Esophagus muscularis mucosa (tissue), 4 donors: ENCODE measurements at regions not wholly inside any gene's neighbourhood (a gene's known extent, or its start where the extent isn't known, plus 50 kb on each side); places are given as distances from the start of the nearest gene placed in this dataset.

Source experiments
- DNase-seq: peaks from one replicate; pipeline ENCODE4 v3.0.0-alpha.2; 2017; ENCODE audit errors: extremely low spot score
- H3K27ac ChIP-seq, 4 donors: fragments of 200-600 bp; sonication (generic); replicated peaks in 1 of 4; 1 replicate in 3 of 4; 2 replicates in 1 of 4; pipeline ENCODE4 v1.5.1; 2016 to 2019; ENCODE audit warnings: mild to moderate bottlenecking in 1 of 4
- H3K27me3 ChIP-seq, 4 donors: fragments of 200-600 bp; sonication (generic); one replicate each; pipeline versions ENCODE4 v1.5.1 to v1.6.0; 2016 to 2019
- H3K36me3 ChIP-seq, 4 donors: fragments of 200-600 bp; sonication (generic); one replicate each; pipeline ENCODE4 v1.5.1; 2016 to 2019
- H3K4me1 ChIP-seq, 4 donors: fragments of 200-600 bp; sonication (generic); one replicate each; pipeline ENCODE4 v1.5.1; 2016 to 2019
- H3K4me3 ChIP-seq, 4 donors: fragments of 200-600 bp; sonication (generic); 1 replicate in 2 of 4; 2 replicates in 2 of 4; pipeline ENCODE4 v1.5.1; 2016 to 2019; ENCODE audit warnings: mild to moderate bottlenecking in 4 of 4, moderate library complexity in 1 of 4
- H3K9me3 ChIP-seq, 4 donors: fragments of 200-600 bp; sonication (generic); 1 replicate in 3 of 4; 2 replicates in 1 of 4; pipeline ENCODE4 v1.5.1; 2016 to 2019
- EP300 ChIP-seq: sonication (generic); formaldehyde crosslinking; IDR thresholded peaks from one replicate; pipeline ENCODE4 v1.6.1; 2017; ENCODE audit warnings: antibody characterized with exemption
- POLR2A ChIP-seq: fragments of 450-650 bp; IDR thresholded peaks from one replicate; pipeline ENCODE4 v1.6.1; 2017; ENCODE audit warnings: antibody characterized with exemption, moderate library complexity, mild to moderate bottlenecking, low read depth
- POLR2AphosphoS5 ChIP-seq, 2 donors: sonication (generic); formaldehyde crosslinking; IDR thresholded peaks; one replicate each; pipeline ENCODE4 v1.6.1; 2017; ENCODE audit warnings: antibody characterized with exemption in 2 of 2
- WGBS: methylation state at CpG from one replicate; pipeline ENCODE4 v1.1.5; 2018; 5-methylcytosine and 5-hydroxymethylcytosine counted together
- intact Hi-C: fragments of 100-400 bp; cut with DNase I; formaldehyde crosslinking; loops from one replicate; pipeline ENCODE4 v1.15.1; 2023
- TF ChIP-seq, protein P1 (sequence below), 3 experiments: fragments of 200-600 bp in 2 of 3; fragments of 450-650 bp in 1 of 3; sonication (generic) in 2 of 3; IDR thresholded peaks; one replicate each; pipeline ENCODE4 v1.5.1; 2017 to 2019; ENCODE audit warnings: antibody characterized with exemption in 3 of 3, mild to moderate bottlenecking in 2 of 3, moderate library complexity in 1 of 3

DNA sequence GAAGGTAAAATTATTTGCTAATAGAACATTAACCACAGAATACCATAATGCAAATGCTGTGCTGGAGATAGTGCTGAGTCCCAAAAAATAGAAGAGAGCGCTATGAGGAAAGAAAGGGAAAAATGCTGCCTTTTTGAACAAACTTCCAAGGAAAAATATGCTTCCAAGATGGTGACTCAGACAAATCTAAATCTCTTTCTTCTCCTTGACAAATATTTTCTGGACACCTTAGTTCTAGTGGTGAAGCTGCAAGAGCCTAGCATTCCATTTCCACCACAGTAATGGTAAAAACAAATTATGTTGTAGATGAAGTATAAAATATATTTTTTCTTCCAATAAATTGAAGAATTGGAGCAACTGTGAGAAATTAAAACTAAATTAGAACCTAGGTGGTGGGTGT, 155.6 kb upstream of the TBX18 start:
- WGBS = 92% methylated on average over 1 of the region's 1 CpG
- no peak for TF ChIP-seq POLR2AphosphoS5 (IDR thresholded peaks at IDR 0.05)
- TF ChIP-seq, protein P1, sequence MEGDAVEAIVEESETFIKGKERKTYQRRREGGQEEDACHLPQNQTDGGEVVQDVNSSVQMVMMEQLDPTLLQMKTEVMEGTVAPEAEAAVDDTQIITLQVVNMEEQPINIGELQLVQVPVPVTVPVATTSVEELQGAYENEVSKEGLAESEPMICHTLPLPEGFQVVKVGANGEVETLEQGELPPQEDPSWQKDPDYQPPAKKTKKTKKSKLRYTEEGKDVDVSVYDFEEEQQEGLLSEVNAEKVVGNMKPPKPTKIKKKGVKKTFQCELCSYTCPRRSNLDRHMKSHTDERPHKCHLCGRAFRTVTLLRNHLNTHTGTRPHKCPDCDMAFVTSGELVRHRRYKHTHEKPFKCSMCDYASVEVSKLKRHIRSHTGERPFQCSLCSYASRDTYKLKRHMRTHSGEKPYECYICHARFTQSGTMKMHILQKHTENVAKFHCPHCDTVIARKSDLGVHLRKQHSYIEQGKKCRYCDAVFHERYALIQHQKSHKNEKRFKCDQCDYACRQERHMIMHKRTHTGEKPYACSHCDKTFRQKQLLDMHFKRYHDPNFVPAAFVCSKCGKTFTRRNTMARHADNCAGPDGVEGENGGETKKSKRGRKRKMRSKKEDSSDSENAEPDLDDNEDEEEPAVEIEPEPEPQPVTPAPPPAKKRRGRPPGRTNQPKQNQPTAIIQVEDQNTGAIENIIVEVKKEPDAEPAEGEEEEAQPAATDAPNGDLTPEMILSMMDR (IDR thresholded peaks at IDR 0.05) = no peak
- no peak for TF ChIP-seq EP300
- Histone ChIP-seq H3K4me3 (no peak overlapping the region), H3K9me3 (no peaks in the 10 kb centered on the region), H3K27me3 (no peaks in the 10 kb centered on the region), H3K4me1 (no peaks in the 10 kb centered on the region), H3K27ac (no peak overlapping the region), H3K36me3 (no peaks in the 10 kb centered on the region)
- intact Hi-C loops = no loop called here
- DNase-seq = no peak

DNA sequence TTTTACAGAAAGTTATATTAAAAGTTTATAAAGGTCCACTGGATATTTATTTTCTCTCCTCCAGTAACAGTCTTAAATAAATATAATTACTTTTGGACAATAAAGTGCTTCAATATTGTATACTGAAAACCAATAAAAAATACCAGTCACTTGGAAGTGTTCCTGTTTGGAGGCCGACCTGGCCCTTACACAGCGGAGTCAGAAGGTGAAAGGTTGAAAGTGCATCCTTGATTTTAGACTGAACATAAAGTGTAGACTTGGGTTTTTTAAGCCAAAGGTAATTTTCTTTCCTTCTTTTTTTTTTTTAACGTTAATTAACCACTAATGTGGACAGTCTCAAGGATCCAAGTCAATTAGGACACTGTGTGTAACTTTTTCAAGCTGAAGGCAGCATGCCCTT, 152.3 kb upstream of the TBX18 start:
- Histone ChIP-seq H3K27me3 (no peaks in the 10 kb centered on the region), H3K36me3 (no peaks in the 10 kb centered on the region), H3K9me3 (no peaks in the 10 kb centered on the region), H3K4me3 (no peak overlapping the region), H3K27ac (no peak overlapping the region), H3K4me1 (no peaks in the 10 kb centered on the region)
- WGBS = 73% methylated on average over 3 of the region's 3 CpGs
- intact Hi-C loops = no loop called here
- TF ChIP-seq EP300 (no peak), POLR2AphosphoS5 (IDR thresholded peaks at IDR 0.05) (no peak), POLR2A (no peak)
- TF ChIP-seq, protein P1 (IDR thresholded peaks at IDR 0.05) = no peak
- no peak for DNase-seq

DNA sequence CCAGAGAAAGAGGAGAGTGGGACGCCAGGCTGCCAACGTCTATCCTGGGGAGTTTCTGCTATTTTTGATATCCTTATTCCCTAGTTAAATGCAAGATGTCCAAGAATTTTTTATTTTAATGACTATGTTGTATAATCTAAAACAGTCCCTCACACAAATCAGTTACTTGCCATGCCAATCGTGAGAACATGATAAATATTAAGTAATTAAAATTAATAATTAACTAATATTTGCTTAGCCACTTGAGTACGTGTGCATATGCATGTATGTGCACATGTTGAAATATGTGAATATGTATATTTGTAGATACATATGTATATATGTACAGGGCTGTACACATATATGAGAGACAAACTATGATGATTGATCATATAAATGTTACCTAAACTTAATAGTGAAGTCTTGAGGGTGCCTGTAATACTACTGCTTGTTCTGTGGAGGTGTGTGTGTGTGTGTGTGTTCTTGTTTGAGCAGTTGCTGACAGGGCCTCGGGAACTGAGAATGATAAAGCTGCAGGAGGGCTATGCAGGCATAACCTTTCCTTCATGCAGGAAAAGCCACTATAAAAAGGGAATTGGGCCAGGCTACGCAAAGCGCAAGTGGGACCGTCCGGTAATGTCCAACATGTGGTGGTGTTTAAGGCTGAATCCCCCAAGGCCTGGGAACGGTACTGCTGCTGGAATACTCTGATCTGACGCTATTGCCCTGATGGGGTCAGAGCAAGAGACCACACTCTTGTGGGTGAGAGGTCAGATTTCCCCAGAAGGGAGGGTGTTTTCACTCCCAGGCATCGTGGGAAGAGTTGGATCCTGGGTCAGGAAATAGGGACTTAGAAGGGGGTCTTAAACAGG, 148.3 kb upstream of the TBX18 start:
- no peak for TF ChIP-seq POLR2A
- no peak for TF ChIP-seq POLR2AphosphoS5 (IDR thresholded peaks at IDR 0.05)
- TF ChIP-seq, protein P1 (IDR thresholded peaks at IDR 0.05) = no peak
- TF ChIP-seq EP300 = no peak
- 75% methylated on average over 11 of the region's 12 CpGs for WGBS
- intact Hi-C loops = no loop called here
- DNase-seq = no peak
- Histone ChIP-seq H3K9me3 (no peaks in the 10 kb centered on the region), H3K4me3 (no peak overlapping the region), H3K4me1 (no peaks in the 10 kb centered on the region), H3K27me3 (no peaks in the 10 kb centered on the region), H3K27ac (no peak overlapping the region), H3K36me3 (no peaks in the 10 kb centered on the region)

DNA sequence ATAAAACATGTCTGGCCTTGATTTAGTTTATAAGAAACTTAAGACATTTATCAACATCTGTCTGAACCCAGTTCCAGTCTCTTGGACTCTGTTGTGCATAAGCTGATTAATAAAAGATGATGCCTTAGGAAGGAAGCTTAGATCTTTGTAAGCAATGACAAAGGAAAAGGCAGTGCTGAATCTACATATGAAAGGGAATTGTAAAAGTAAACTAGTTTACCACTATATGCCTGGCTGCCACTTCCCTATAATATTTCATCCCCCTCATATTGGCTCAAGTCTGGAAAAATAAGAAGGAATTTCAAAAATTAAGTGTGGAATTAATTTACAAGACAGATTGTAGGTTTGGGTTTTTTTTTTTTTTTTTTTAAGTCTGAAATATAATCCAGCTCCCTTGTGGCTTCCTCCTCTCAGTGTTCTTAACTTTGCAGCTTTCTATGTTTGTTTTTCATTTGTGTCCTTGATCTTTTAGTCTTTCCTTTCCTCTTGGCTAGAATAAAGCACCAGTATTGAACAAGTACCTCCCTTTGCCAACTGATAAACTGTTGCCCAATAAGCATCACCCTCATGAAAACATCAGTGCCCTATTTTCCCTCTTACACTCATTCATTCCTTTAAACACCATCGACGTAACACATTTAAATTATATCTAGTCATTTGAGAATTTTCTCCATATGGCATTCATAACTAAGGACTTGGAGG, 146.7 kb upstream of the TBX18 start:
- H3K36me3 ChIP-seq = no peaks in the 10 kb centered on the region
- no peak for DNase-seq
- no peaks in the 10 kb centered on the region for H3K9me3 ChIP-seq
- H3K27me3 ChIP-seq = no peaks in the 10 kb centered on the region
- intact Hi-C loops = no loop called here
- no peaks in the 10 kb centered on the region for H3K4me1 ChIP-seq
- 80% methylated on average over 2 of the region's 2 CpGs for WGBS
- no peak overlapping the region for H3K27ac ChIP-seq
- no peak overlapping the region for H3K4me3 ChIP-seq
- TF ChIP-seq EP300 (no peak), POLR2A (no peak), POLR2AphosphoS5 (IDR thresholded peaks at IDR 0.05) (no peak)

DNA sequence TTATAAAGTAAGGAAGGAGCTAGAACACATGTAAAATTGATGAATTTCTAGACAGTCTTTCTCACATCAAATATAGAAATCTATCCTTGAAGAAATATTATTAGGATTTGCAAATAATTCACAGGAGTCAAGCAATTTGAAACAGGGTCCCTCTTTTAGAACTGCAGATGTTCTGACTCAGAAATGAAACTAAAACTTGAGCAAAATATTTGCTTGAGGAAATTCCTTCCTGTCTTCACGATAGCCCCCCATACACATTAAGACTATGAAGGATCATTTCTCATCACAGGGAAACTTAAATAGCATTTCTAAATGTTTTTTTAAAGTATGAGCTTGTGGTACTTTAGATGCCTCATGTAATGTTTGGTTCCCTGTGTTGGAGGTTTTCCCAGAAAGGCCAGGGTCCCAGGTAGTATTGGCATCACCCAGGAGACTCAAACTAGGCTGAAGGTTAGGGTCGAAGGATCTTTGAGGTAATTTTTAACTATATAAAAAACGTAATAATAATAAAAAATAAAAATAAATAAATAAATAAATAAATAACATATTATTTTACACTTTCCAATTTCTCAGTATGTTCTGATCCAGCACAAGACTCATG, 144.0 kb upstream of the TBX18 start:
- intact Hi-C loops = no loop called here
- TF ChIP-seq POLR2AphosphoS5 (IDR thresholded peaks at IDR 0.05) = no peak
- TF ChIP-seq, protein P1 (IDR thresholded peaks at IDR 0.05) = no peak
- TF ChIP-seq EP300 = no peak
- no peak for TF ChIP-seq POLR2A
- H3K4me1 ChIP-seq = no peaks in the 10 kb centered on the region
- no peaks in the 10 kb centered on the region for H3K36me3 ChIP-seq
- no peak overlapping the region for H3K4me3 ChIP-seq
- 42% methylated on average over 3 of the region's 3 CpGs for WGBS
- H3K27ac ChIP-seq = no peak overlapping the region
- no peaks in the 10 kb centered on the region for H3K27me3 ChIP-seq
- H3K9me3 ChIP-seq = no peaks in the 10 kb centered on the region
- DNase-seq = no peak
